Common myeloid progenitor, CD34-positive (primary cell): ENCODE measurements at regions not wholly inside any gene's neighbourhood (a gene's known extent, or its start where the extent isn't known, plus 50 kb on each side); places are given as distances from the start of the nearest gene placed in this dataset.

Experiments
- CTCF ChIA-PET: fragments of 350-600 bp; sonication (Branson Sonifier 250); formaldehyde crosslinking; loops from one replicate; lab custom pipeline; 2021; ENCODE audit warnings: antibody characterized with exemption; lab: Charles Lee
- POLR2A ChIA-PET: fragments of 350-600 bp; sonication (Branson Sonifier 250); formaldehyde crosslinking; loops from one replicate; lab custom pipeline; 2021; ENCODE audit warnings: antibody characterized with exemption; lab: Charles Lee
- DNase-seq, 3 donors: peaks; one replicate each; pipeline versions ENCODE4 v3.0.0 to v3.0.0-alpha.2; 2013
- H3K27ac ChIP-seq, 2 experiments: 1 replicate in 1 of 2; 2 replicates in 1 of 2; pipeline ENCODE4 v1.7.0; 2013; ENCODE audit warnings: inconsistent platforms in 2 of 2, low read length in 2 of 2, mild to moderate bottlenecking in 2 of 2, low read depth in 1 of 2, moderate library complexity in 1 of 2; ENCODE audit not compliant: severe bottlenecking in 2 of 2, insufficient read depth in 1 of 2, poor library complexity in 1 of 2
- H3K27me3 ChIP-seq, 5 experiments: replicated peaks in 2 of 5; 1 replicate in 3 of 5; 2 replicates in 2 of 5; pipeline versions ENCODE4 v1.6.1 to v1.7.0; 2013; ENCODE audit warnings: low read length in 4 of 5, mild to moderate bottlenecking in 2 of 5, moderate library complexity in 2 of 5, inconsistent platforms in 1 of 5; ENCODE audit not compliant: insufficient read depth in 5 of 5, control insufficient read depth in 4 of 5
- H3K36me3 ChIP-seq, 4 experiments: 1 replicate in 2 of 4; 2 replicates in 2 of 4; pipeline versions ENCODE4 v1.6.1 to v1.7.0; 2013; ENCODE audit warnings: low read length in 3 of 4, control low read depth in 1 of 4, mild to moderate bottlenecking in 1 of 4; ENCODE audit not compliant: control insufficient read depth in 4 of 4, insufficient read depth in 4 of 4
- H3K4me1 ChIP-seq, 4 experiments: 1 replicate in 3 of 4; 2 replicates in 1 of 4; pipeline versions ENCODE4 v1.6.1 to v1.7.1; 2013; ENCODE audit warnings: low read length in 3 of 4, mild to moderate bottlenecking in 3 of 4, control low read depth in 1 of 4, inconsistent platforms in 1 of 4, moderate library complexity in 1 of 4; ENCODE audit not compliant: control insufficient read depth in 4 of 4, insufficient read depth in 4 of 4; ENCODE audit errors: control extremely low read depth in 1 of 4
- H3K4me3 ChIP-seq, 7 experiments: 1 replicate in 4 of 7; 2 replicates in 3 of 7; pipeline versions ENCODE4 v1.5.1 to v1.7.0; 2013; ENCODE audit warnings: mild to moderate bottlenecking in 7 of 7, low read length in 6 of 7, moderate library complexity in 6 of 7, inconsistent platforms in 2 of 7, low read depth in 2 of 7, control low read depth in 1 of 7; ENCODE audit not compliant: insufficient read depth in 4 of 7, control insufficient read depth in 1 of 7; ENCODE audit errors: extremely low read depth in 1 of 7
- H3K9me3 ChIP-seq, 5 experiments: 1 replicate in 4 of 5; 2 replicates in 1 of 5; pipeline versions ENCODE4 v1.6.1 to v1.7.1; 2013; ENCODE audit warnings: low read length in 4 of 5, mild to moderate bottlenecking in 2 of 5, inconsistent platforms in 1 of 5, low read depth in 1 of 5, moderate library complexity in 1 of 5; ENCODE audit not compliant: control insufficient read depth in 4 of 5, insufficient read depth in 2 of 5; ENCODE audit errors: control extremely low read depth in 1 of 5
- WGBS: methylation state at CpG from one replicate; pipeline ENCODE4 v1.1.5; 2013; ENCODE audit not compliant: insufficient coverage; 5-methylcytosine and 5-hydroxymethylcytosine counted together

DNA sequence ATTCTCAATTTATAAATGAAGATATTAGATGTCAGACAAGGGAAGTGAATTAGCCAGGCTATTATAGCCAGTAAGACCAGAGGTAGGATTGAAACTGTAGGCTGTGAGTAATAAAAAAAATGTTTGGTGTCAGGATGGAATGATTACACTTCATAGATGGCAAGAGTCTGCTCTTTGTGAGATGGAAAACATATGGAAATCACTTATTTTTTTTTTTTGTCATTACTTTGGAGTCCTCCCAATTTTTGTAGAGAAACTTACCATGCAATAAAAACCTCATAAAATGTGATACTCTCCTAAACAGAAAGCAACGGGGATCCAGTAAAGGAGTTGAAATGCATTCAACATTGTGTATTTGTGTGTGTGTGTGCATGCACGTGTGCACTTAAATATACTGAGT, 532.7 kb upstream of the CDH8 start:
- H3K4me3 ChIP-seq = no peak overlapping the region
- H3K9me3 ChIP-seq = no peaks in the 10 kb centered on the region
- no peaks in the 10 kb centered on the region for H3K4me1 ChIP-seq
- no peaks in the 10 kb centered on the region for H3K36me3 ChIP-seq
- no peak overlapping the region for H3K27ac ChIP-seq
- POLR2A ChIA-PET = no interaction called here
- CTCF ChIA-PET = no interaction called here
- H3K27me3 ChIP-seq = no peaks in the 10 kb centered on the region
- WGBS = no CpG with 5 or more reads among the region's 2 CpGs
- no peak for DNase-seq

GRCh38 chr16:62565706-62566105, 529.5 kb upstream of the CDH8 start:
- DNase-seq = no peak
- Histone ChIP-seq H3K36me3 (no peaks in the 10 kb centered on the region), H3K4me3 (no peak overlapping the region), H3K9me3 (no peaks in the 10 kb centered on the region), H3K4me1 (no peaks in the 10 kb centered on the region), H3K27me3 (no peaks in the 10 kb centered on the region), H3K27ac (no peak overlapping the region)
- ChIA-PET POLR2A (no interaction called here), CTCF (no interaction called here)
- WGBS = 100% methylated on average over 1 of the region's 1 CpG

DNA sequence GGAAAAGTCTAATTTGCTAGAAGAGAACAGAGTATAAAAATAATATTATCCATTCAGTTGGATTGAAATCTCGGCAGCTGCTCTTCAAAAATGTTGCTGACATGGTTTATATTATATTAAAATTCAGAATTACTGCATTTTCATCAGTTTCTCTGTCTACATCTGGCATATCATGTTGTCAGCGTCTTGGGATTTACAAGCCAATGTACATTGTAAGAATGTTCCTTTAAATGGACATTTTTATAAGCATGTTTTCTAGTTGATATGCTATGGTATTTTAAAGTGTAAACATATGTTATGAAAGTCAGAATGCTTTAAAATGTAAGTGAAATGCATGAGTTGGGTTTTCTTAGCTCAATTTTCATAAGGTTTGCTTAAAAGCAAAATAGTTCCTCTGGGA, 528.1 kb upstream of the CDH8 start:
- no peak for DNase-seq
- no peaks in the 10 kb centered on the region for H3K27me3 ChIP-seq
- ChIA-PET CTCF (no interaction called here), POLR2A (no interaction called here)
- H3K36me3 ChIP-seq = no peaks in the 10 kb centered on the region
- no peak overlapping the region for H3K4me3 ChIP-seq
- no peak overlapping the region for H3K27ac ChIP-seq
- no peaks in the 10 kb centered on the region for H3K4me1 ChIP-seq
- no CpG with 5 or more reads among the region's 2 CpGs for WGBS
- no peaks in the 10 kb centered on the region for H3K9me3 ChIP-seq

DNA sequence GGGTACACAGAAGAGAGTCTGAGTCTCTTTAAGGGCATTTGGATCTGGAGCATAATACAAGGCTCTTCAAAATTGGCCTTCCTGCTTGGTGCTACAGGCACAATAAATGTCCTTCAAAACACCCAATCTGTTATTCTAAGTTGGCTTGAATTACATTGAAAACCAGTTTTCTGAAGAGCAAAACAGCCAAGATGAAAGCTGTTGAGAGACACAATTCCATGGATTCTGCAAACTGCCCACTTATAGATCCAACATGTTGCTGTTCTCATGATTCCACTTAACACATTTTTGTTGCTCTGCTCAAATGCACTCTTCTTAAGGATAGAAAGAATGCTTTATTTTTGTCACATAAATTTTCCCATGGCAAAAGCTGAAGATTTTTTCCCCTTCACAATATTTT, 525.9 kb upstream of the CDH8 start:
- DNase-seq = no peak
- Histone ChIP-seq H3K27me3 (no peaks in the 10 kb centered on the region), H3K27ac (no peak overlapping the region), H3K4me1 (no peaks in the 10 kb centered on the region), H3K36me3 (no peaks in the 10 kb centered on the region), H3K9me3 (no peaks in the 10 kb centered on the region), H3K4me3 (no peak overlapping the region)
- ChIA-PET POLR2A (no interaction called here), CTCF (interaction anchor here (1.4 kb wide), 1 partner anchor 22 kb away, joined by 3 read pairs; no protein-coding TSS in a partner anchor)

DNA sequence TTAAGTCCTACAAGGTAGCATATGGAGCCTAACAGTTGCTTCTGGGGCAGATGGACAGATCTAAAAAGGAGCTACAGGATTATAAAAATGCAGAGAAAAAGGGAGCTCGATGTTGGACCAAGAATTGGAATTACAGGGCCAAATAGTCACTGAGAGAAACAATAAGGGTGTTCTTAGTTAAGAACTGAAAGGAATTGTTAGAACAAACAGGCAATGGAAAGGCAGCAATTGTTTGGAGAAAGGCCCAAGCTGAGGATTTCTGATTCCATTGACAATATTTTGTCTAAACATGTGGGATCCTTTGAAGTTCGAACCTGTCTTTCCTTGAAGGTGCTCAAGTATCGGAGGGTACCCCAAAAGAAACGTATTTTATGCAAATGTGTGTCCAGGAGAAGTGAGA, 513.6 kb upstream of the CDH8 start:
- H3K27me3 ChIP-seq = no peaks in the 10 kb centered on the region
- 85% methylated on average over 3 of the region's 4 CpGs for WGBS
- no peaks in the 10 kb centered on the region for H3K9me3 ChIP-seq
- DNase-seq = no peak
- no peaks in the 10 kb centered on the region for H3K36me3 ChIP-seq
- ChIA-PET POLR2A (no interaction called here), CTCF (no interaction called here)
- H3K4me1 ChIP-seq = no peaks in the 10 kb centered on the region
- no peak overlapping the region for H3K4me3 ChIP-seq
- no peak overlapping the region for H3K27ac ChIP-seq

DNA sequence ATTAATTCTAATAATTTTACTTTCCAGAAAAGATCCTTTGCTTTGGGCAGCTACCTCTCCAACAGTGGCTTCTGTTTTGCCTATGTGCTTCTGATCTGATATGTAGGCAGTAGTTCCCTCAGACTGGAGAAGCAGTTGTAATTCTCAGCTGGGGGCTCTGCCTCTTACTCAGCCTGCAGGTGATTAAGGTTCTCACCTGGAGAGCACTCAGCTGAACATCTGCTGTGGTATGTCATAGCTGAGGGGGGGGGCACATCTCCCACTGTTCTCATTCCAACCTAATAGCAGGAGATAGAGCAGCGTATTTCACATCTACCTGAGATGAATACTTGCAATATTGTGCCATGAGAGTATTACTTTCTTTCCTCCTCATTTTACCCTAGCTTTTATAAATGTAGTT, 511.9 kb upstream of the CDH8 start:
- H3K27ac ChIP-seq = no peak overlapping the region
- no peaks in the 10 kb centered on the region for H3K27me3 ChIP-seq
- H3K4me3 ChIP-seq = no peak overlapping the region
- no peaks in the 10 kb centered on the region for H3K4me1 ChIP-seq
- no peaks in the 10 kb centered on the region for H3K9me3 ChIP-seq
- DNase-seq = no peak
- WGBS = no CpG with 5 or more reads among the region's 1 CpG
- ChIA-PET CTCF (no interaction called here), POLR2A (no interaction called here)
- H3K36me3 ChIP-seq = no peaks in the 10 kb centered on the region

- Histone ChIP-seq H3K36me3 (no peaks in the 10 kb centered on the region), H3K27me3 (no peaks in the 10 kb centered on the region), H3K9me3 (no peaks in the 10 kb centered on the region), H3K4me3 (no peak overlapping the region), H3K27ac (no peak overlapping the region), H3K4me1 (no peaks in the 10 kb centered on the region)
- CTCF ChIA-PET = no interaction called here
- no peak for DNase-seq
- no CpG with 5 or more reads among the region's 1 CpG for WGBS
- POLR2A ChIA-PET = no interaction called here
Observed at GRCh38 chr16:62546701-62547100, 510.5 kb upstream of the CDH8 start.

GRCh38 chr16:62545039-62545438, 508.8 kb upstream of the CDH8 start:
- CTCF ChIA-PET = no interaction called here
- no peaks in the 10 kb centered on the region for H3K36me3 ChIP-seq
- H3K27me3 ChIP-seq = no peaks in the 10 kb centered on the region
- no peak overlapping the region for H3K4me3 ChIP-seq
- no peak for DNase-seq
- H3K9me3 ChIP-seq = no peaks in the 10 kb centered on the region
- H3K27ac ChIP-seq = no peak overlapping the region
- POLR2A ChIA-PET = no interaction called here
- no peaks in the 10 kb centered on the region for H3K4me1 ChIP-seq
